Smooth muscle cell of the brain vasculature (primary cell): ENCODE measurements at regions not wholly inside any gene's neighbourhood (a gene's known extent, or its start where the extent isn't known, plus 50 kb on each side); places are given as distances from the start of the nearest gene placed in this dataset.

Experiments
- DNase-seq: peaks from one replicate; pipeline ENCODE4 v3.0.0-alpha.2; 2012; ENCODE audit warnings: low read depth, low spot score

- no peak for DNase-seq
These were observed 162.8 kb downstream of the GLI2 start for GRCh38 chr2:120898496-120898895.

- no peak for DNase-seq
These were observed 163.5 kb downstream of the GLI2 start for GRCh38 chr2:120898961-120899750.

DNA sequence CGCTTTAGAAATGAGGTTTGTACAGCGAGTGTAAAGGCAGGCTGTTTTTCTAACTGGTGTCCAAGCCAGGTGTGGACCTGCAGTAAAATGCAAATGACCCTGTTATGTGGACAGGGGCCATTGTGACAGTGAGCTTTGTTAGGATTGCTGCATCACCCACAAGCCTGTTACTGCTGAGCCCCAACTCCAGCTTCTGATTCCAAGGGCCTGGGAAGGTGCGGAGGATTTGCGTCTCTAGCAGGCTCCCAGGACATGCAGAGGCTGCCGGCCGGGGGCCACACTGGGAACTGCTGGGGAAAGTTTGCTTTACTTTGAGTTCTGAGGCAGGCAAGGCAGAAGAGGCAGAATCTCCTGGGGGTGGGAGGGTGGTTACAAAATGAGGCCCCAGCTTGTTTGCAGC is 164.1 kb downstream of the GLI2 start:
- DNase-seq, result no peak

- no peak for DNase-seq
These were observed 165.5 kb downstream of the GLI2 start for GRCh38 chr2:120901201-120901600.

GRCh38 chr2:120902592-120902991 is 166.9 kb downstream of the GLI2 start:
- DNase-seq, result no peak

DNA sequence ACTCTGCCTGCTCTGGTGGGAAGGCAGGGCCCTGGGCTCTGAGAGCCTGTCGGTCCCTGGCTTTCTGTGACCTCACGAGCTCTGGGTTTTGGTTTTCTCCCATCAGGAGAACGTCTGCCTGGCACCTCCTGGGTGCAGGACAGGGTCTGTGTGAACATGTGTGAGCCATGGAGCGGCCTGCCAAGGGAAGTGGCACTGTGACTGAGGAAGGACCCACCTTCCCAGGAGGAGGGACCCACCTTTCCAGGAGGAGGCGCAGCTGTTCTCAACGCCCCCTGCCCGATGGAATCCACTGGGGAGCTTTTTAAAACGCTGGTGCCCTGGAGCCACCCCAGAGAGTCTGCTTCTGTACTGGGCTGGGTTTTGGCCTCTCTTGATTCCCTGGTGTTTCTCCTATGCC is 168.7 kb downstream of the GLI2 start:
- DNase-seq, result no peak

GRCh38 chr2:120904830-120905234 is 169.2 kb downstream of the GLI2 start:
- DNase-seq, result no peak

- DNase-seq, result no peak
These were observed 169.6 kb downstream of the GLI2 start for GRCh38 chr2:120905298-120905697.

GRCh38 chr2:120905824-120906571 is 170.3 kb downstream of the GLI2 start:
- no peak for DNase-seq

DNA sequence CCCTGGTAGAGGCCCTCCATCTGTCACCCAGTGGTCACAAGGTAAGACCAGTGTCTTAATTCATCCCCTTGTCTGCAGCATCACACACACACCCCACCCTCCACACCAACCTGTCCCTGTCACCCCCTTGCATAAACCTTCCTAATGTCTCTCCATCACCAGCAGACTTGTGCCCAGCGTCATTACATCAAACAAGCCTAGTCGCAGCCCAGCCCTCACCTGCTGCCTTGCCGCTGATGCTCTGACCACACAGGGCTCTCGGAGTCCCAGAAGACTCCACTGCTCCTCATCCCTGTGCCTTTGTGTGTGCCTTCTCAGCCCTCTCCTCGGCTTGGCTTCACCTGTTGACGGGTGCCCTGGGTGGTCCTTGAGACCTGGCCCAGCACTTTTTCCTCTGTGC is 171.2 kb downstream of the GLI2 start:
- no peak for DNase-seq

GRCh38 chr2:120907822-120908221 is 172.2 kb downstream of the GLI2 start:
- DNase-seq, result no peak

DNA sequence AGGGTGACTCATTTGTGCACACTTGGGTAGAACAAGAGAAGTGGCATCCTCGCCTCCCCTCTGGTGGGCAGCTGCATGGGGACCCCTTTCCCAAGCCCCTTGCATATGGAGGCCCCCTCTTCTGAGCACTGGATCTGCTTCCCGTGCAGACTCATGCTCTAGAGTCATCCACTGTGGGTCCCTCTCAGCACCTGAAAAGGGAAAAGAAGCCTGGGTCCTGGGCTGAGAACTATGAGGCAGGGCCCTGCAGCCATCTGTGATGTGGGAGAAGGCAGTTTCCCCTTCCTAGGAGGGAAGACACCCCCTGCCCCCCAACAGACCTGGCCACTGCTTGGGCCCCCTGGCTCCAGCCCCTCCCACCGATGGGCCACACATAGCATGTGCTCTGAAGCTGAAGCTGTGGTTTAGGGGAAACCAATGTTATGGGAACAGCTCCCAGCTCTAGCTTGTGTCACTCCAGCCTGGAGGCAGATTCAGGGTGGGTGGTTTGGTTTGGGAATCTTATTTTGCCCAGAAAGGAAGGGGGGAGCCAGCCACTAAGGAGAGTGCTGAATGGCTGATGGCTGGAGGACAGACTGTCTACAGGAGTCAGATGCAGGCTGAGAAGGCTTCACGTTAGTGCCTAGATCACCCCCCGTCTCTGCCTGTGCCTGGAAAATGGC is 172.8 kb downstream of the GLI2 start:
- DNase-seq, result no peak

GRCh38 chr2:120909102-120909501 is 173.4 kb downstream of the GLI2 start:
- no peak for DNase-seq

GRCh38 chr2:120910164-120910563 is 174.5 kb downstream of the GLI2 start:
- no peak for DNase-seq

DNA sequence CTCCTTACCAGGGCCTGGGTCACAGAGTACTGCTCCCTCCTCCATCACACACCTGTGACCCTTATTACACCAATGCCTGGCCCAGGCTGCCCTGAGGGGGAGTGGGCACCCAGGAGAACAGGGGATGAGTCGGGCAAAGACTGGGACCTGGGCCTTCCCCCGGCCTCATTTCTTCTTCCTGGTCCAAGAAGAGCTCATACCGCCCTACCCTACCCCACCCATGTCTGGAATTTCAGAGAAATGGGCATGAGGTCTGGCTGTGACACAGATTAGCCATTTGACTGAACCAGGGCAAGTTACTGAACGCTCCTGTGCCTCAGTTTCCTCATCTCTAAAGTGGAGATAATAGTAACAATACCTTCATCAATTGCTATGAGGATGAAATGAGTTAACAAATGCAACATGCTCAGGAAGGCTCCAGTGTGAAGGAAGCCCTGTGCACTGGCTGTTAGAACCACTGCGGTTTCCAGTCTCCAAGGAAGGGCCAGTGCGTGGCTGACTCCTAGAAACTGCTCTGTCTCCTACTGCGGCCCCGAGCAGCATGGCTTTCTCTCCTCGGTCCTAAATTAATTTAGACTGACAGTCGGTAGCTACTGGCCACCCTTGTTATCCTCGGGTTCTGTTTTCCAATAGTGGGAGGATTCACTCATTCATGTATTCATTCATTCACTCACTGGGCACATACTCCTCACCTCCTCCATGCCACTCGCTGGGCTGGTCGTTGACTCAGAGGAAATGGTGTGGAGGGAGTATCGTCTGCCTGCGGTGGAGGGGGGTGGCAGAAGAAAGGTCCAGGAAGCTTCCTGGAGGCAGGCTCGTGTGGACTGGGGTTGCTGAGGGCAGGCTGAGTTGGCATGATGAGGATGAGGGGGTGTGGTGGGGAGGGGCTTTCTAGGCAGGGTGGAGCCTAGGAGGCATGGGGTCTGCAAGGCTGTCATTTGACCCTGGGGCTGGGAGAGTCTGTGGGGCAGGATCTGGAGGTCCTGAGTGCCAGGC is 175.6 kb downstream of the GLI2 start:
- no peak for DNase-seq

DNA sequence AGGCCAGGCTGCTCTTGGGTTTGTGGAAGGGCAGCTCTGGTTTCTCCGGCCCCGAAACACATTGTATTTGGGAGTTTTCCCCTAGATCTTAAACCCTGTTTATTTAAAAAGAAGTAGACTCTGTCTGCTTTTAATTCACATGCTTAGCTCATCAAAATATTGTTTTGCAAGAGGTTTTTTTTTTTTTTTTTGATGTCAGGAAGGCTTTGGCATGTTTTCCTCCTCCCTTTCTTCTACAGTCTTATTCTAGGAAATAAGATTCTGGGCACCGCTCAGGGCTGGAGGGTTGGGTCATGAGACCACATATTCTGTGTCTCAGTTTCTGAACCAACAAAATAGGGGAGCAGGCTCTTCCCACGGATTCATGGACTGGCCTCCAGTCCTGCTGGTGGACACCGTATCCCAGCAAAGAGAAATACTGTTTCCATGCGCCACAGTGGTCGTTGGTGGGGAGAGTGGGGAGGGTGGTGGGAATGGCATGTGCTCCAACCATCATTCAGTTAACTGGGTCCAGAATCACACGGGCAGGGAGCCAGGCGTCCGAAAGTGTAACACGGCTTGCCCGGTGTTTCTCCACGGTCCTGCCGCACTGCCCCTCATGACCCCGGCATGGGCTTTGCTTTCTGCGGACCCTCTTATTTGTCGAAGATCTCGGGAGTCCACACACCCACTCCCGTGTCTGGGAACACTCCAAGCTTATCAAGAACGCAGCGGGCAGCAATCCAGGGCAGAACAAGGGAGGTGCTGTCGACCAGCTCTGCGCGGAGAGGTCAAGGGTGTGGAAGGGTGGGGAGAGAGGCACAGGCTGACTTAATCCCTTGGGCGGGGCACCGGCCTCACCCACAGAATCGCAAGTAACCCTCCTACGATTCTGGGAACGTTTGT is 176.7 kb downstream of the GLI2 start:
- DNase-seq, result no peak

DNA sequence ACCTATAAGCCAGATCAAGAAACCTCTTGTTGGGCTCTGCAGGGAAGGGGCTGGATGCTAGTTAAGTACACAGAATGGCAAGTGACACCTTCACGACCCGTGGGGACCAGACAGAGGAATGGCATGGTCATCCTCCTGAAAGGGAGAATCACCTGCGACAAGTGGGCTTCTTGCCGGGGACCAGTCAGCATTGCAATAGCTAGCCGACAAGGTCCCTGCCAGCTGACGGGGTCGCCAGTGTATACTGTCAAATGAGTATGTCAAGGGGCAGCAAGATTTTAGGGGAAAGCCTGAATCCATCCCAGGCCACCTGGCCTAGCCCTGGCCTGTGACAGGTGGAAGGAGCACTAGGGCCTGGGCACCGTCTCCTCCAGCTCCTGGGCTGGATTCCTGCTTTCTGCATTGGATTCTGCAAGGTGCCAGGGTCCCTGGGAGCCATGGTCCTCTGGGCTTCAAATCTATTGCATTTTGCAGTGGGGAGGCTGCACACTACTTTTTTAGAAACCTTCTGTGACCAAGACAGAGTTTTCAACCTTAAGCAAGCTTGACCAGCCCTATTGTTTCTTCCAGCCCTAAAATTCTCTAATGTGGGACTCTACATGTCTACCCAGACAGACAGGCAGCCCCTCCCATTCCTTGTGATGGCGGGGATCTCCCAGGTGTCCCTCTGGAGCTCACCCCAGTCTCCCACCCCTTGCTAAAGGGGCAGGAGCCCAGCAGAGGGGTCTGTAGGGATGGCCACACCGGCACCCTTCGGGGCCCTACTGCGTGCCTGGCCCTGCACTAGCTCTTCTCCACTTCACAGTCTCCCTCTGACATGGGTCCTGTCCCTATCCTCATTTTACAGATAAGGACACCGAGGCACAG is 178.5 kb downstream of the GLI2 start:
- no peak for DNase-seq

DNA sequence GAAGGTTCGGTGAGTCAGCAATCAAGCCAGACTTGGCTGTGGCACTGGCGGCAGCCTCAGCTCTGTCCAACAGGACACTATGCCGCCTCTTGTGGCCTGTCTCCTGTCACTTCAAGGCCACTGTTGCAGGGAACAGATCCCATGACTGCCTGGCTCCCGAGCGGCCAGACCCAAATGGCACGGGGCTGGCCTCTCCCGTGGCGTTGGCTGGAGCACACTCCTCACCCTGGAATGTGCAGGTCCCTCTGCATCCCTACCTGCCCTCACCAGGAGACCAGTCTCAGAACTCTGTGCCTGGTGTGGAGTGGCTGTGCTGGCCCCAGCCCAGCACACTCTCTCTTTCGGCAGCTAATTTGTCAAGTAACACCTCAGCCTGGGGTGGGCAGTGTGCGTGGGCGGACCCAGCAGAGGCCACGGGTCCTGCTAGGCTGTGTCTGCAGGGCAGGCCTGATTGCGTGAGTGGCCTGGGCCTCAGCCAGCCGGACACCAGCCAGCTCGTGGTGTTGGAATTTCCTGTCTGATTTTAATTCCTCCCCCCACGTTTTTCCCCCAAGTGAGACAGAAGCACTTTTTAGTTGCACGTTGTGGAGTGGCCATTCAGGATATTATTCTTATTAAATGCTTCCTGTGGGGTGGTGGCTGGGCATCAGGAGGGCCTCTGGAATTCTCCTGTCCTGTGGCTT is 179.3 kb downstream of the GLI2 start:
- DNase-seq, result no peak

GRCh38 chr2:120915670-120916069 is 180.0 kb downstream of the GLI2 start:
- no peak for DNase-seq
